KMS-11 (cell line): ENCODE measurements at regions not wholly inside any gene's neighbourhood (a gene's known extent, or its start where the extent isn't known, plus 50 kb on each side); places are given as distances from the start of the nearest gene placed in this dataset.

Experiments
- H2AFZ ChIP-seq: fragments of 200-600 bp; sonication (generic); 2 replicates; pipeline ENCODE4 v1.6.1; 2016; ENCODE audit warnings: antibody characterized with exemption, mixed run types, low read depth
- H3K27ac ChIP-seq: fragments of 200-600 bp; sonication (generic); 2 replicates; pipeline ENCODE4 v1.6.1; 2016; ENCODE audit warnings: mild to moderate bottlenecking, mixed run types
- H3K27me3 ChIP-seq: fragments of 200-600 bp; sonication (generic); 2 replicates; pipeline ENCODE4 v1.6.1; 2017; ENCODE audit warnings: mild to moderate bottlenecking, low read depth, mixed run types, moderate library complexity; ENCODE audit not compliant: insufficient read depth
- H3K36me3 ChIP-seq: fragments of 200-600 bp; sonication (generic); 2 replicates; pipeline ENCODE4 v1.6.1; 2017; ENCODE audit warnings: mild to moderate bottlenecking, mixed run types; ENCODE audit not compliant: insufficient read depth
- H3K4me1 ChIP-seq: fragments of 200-600 bp; sonication (generic); 2 replicates; pipeline ENCODE4 v1.6.1; 2016; ENCODE audit warnings: mild to moderate bottlenecking, low read depth, mixed run types; ENCODE audit not compliant: poor library complexity, severe bottlenecking
- H3K4me2 ChIP-seq: fragments of 200-600 bp; sonication (generic); 2 replicates; pipeline ENCODE4 v1.7.0; 2016; ENCODE audit warnings: mild to moderate bottlenecking, mixed run types
- H3K4me3 ChIP-seq: fragments of 200-600 bp; sonication (generic); IDR thresholded peaks from 2 replicates; pipeline ENCODE4 v1.6.1; 2017; ENCODE audit warnings: low read depth, low read length, mixed read lengths; ENCODE audit not compliant: insufficient read depth
- H3K79me2 ChIP-seq: fragments of 200-600 bp; sonication (generic); 2 replicates; pipeline ENCODE4 v1.6.1; 2016; ENCODE audit warnings: low read depth, mixed run types; ENCODE audit not compliant: insufficient read depth
- H3K9ac ChIP-seq: fragments of 200-600 bp; sonication (generic); 2 replicates; pipeline ENCODE4 v1.6.1; 2016; ENCODE audit warnings: mild to moderate bottlenecking, mixed run types
- H4K20me1 ChIP-seq: fragments of 200-600 bp; sonication (generic); 2 replicates; pipeline ENCODE4 v1.6.1; 2016; ENCODE audit warnings: mild to moderate bottlenecking, mixed run types; ENCODE audit not compliant: insufficient read depth
- TF ChIP-seq, protein P1 (sequence below): fragments of 200-600 bp; sonication (generic); conservative IDR thresholded peaks from 2 replicates; pipeline ENCODE4 v1.6.1; 2017; ENCODE audit warnings: low read depth, mild to moderate bottlenecking, antibody characterized with exemption, low read length, moderate library complexity, mixed read lengths

DNA sequence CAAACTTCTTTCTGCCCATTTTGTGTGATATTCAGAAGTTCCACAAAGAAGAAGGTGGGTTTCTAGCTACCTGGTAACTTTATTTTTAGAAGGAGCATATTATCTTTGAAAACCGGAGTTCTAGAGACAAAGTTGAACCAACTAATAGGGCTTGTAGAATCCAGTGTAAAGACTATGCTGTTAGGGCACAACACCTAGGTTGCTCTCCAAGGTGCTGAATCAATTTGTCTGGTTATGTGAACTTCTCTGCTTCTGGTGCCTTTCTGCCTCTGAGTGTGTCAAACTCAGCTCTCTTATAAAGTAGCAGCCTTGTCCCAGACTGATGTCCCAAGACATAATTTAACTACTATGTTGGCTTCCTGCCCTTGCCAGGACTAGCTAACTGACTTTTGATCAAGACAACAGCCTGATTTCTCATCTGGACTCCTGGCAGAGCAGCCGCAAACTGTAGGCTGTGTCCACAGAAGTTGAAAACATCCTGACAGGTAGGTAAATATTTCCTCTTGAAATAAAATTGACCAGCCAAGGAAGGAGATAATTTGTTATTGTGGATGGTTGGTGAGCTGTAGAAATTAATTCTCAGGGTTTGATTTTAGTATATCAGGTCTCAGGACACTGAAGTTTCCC lies 119.4 kb downstream of the CYRIA start:
- Histone ChIP-seq H3K27me3 (no peaks in the 10 kb centered on the region), H2AFZ (no peak overlapping the region), H3K27ac (no peak overlapping the region), H3K4me2 (no peak overlapping the region), H3K79me2 (no peaks in the 10 kb centered on the region), H4K20me1 (no peaks in the 10 kb centered on the region), H3K9ac (no peak overlapping the region), H3K36me3 (no peaks in the 10 kb centered on the region), H3K4me3 (no peak overlapping the region), H3K4me1 (no peaks in the 10 kb centered on the region)
- TF ChIP-seq, protein P1, sequence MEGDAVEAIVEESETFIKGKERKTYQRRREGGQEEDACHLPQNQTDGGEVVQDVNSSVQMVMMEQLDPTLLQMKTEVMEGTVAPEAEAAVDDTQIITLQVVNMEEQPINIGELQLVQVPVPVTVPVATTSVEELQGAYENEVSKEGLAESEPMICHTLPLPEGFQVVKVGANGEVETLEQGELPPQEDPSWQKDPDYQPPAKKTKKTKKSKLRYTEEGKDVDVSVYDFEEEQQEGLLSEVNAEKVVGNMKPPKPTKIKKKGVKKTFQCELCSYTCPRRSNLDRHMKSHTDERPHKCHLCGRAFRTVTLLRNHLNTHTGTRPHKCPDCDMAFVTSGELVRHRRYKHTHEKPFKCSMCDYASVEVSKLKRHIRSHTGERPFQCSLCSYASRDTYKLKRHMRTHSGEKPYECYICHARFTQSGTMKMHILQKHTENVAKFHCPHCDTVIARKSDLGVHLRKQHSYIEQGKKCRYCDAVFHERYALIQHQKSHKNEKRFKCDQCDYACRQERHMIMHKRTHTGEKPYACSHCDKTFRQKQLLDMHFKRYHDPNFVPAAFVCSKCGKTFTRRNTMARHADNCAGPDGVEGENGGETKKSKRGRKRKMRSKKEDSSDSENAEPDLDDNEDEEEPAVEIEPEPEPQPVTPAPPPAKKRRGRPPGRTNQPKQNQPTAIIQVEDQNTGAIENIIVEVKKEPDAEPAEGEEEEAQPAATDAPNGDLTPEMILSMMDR, result no peak

DNA sequence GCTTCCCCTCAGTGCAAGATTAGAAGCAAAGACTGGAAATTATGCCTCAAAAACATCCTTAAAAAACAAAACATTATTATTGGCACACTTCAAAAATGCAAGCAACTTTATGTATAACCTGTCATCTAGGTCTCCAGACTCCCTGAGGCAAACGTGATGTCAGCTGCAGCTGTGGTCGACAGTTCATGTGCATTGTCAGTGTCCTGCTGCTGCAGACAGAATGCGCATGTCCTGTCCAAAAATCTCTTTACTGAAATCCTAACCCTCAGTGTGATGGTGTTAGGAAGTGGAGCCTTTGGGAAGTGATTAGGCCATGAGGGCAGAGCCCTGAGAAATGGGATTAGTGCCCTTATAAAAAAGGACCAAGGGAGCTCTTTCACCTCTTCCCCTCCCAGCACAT lies 126.9 kb downstream of the CYRIA start:
- TF ChIP-seq, protein P1, result no peak
- H3K27me3 ChIP-seq, result no peaks in the 10 kb centered on the region

DNA sequence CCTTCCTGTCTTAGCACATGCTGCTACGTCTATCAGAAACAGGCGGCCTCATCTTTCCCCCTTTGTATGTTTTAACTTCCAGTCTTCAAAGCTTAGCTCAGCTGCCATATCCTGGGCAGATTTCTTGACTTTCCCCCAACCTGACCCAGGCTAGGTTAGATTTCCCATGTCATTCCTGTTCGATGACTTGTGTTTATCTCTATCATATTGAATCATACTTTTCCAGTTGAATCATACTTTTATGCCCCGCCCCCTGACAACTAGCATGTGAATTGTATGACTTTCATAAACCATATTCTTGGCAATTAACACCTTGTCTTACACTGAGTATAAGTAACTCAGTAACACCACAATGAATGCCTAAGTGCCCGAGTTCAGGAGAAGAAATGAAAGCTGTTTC lies 128.3 kb downstream of the CYRIA start:
- H3K27ac ChIP-seq, result no peak overlapping the region
- no peaks in the 10 kb centered on the region for H3K27me3 ChIP-seq
- no peak overlapping the region for H3K9ac ChIP-seq
- H3K36me3 ChIP-seq, result no peaks in the 10 kb centered on the region
- no peaks in the 10 kb centered on the region for H3K4me1 ChIP-seq
- no peak overlapping the region for H3K4me3 ChIP-seq
- no peak overlapping the region for H2AFZ ChIP-seq
- TF ChIP-seq, protein P1, result no peak
- H3K79me2 ChIP-seq, result no peaks in the 10 kb centered on the region
- no peaks in the 10 kb centered on the region for H4K20me1 ChIP-seq
- H3K4me2 ChIP-seq, result no peak overlapping the region

More for the DNA sequence above, 126.9 kb downstream of the CYRIA start:
- H3K27ac ChIP-seq, result no peak overlapping the region
- no peak overlapping the region for H3K4me3 ChIP-seq
- no peak overlapping the region for H2AFZ ChIP-seq
- H4K20me1 ChIP-seq, result no peaks in the 10 kb centered on the region
- no peaks in the 10 kb centered on the region for H3K4me1 ChIP-seq
- no peak overlapping the region for H3K9ac ChIP-seq
- H3K36me3 ChIP-seq, result no peaks in the 10 kb centered on the region
- H3K4me2 ChIP-seq, result no peak overlapping the region
- H3K79me2 ChIP-seq, result no peaks in the 10 kb centered on the region

DNA sequence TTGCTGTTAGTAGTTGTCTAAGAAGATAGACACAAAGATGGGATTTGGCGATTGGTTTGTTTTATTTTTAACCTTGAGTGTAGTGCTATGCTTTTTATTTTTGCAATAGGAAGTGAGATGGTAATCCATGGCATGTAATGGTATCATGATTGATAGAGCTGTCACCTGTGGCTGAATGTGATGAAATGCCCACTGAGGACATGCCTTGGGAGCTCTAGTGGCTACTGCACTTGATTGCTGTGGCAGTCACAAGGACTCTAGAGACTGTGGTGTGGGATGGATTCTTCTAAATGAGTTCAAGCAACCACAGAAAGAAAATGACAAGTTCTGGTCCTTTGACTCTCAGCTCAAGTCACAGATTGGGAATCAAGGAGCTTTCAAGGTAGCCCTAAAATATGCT lies 139.4 kb downstream of the CYRIA start:
- H2AFZ ChIP-seq, result no peak overlapping the region
- no peaks in the 10 kb centered on the region for H3K4me1 ChIP-seq
- H3K9ac ChIP-seq, result no peak overlapping the region

More for the DNA sequence above, 139.4 kb downstream of the CYRIA start:
- no peak overlapping the region for H3K27ac ChIP-seq
- H3K79me2 ChIP-seq, result no peaks in the 10 kb centered on the region
- no peaks in the 10 kb centered on the region for H3K27me3 ChIP-seq
- TF ChIP-seq, protein P1, result no peak
- H3K4me3 ChIP-seq, result no peak overlapping the region
- no peak overlapping the region for H3K4me2 ChIP-seq
- no peaks in the 10 kb centered on the region for H3K36me3 ChIP-seq
- no peaks in the 10 kb centered on the region for H4K20me1 ChIP-seq
